ENCODE measurements at regions not wholly inside any gene's neighbourhood (a gene's known extent, or its start where the extent isn't known, plus 50 kb on each side); places are given as distances from the start of the nearest gene placed in this dataset. TPM values are rescaled to one million over a fixed set of nuclear protein-coding genes. Genes with fewer than 3 reads are reported as not detected.

- 89 to 91% methylated on average over 2 of the region's 2 CpGs for WGBS, 2 donors
- intact Hi-C loops (cut with DNase I), result no loop called here
These were observed 50.0 kb upstream of the DUSP10 start for GRCh38 chr1:221791846-221792245.

More at GRCh38 chr1:221791846-221792245, 50.0 kb upstream of the DUSP10 start:
- no peak for DNase-seq
- TF ChIP-seq CTCF (IDR thresholded peaks at IDR 0.05), result no peak
- TF ChIP-seq POLR2A (IDR thresholded peaks at IDR 0.05), result no peak
- Histone ChIP-seq H3K27me3 (no peaks in the 10 kb centered on the region), H3K4me1 (peaks cover 10% of the 10 kb centered on the region), H3K36me3 (replicated peaks in 1 of 2; ENCODE audit: insufficient read depth in 1 of 2, low read depth in 2 of 2) (no peaks in the 10 kb centered on the region), H3K27ac (no peak overlapping the region), H3K4me3 (no peak overlapping the region), H3K9me3 (no peaks in the 10 kb centered on the region)
- ATAC-seq, result no peak

Small RNA genes in the stretch of these regions (small RNA-seq; reads per million reads assigned to genes)
- gene RNU6-403P, result not detected
